Activated CD8-positive, alpha-beta memory T cell treated with anti-CD3 and anti-CD28 coated beads for 1 hour (primary cell): ENCODE measurements at regions not wholly inside any gene's neighbourhood (a gene's known extent, or its start where the extent isn't known, plus 50 kb on each side); places are given as distances from the start of the nearest gene placed in this dataset.

Source experiments
- DNase-seq, 2 donors: peaks; one replicate each; pipeline ENCODE4 v3.0.0-alpha.2; 2020; ENCODE audit warnings: low read depth in 1 of 2; ENCODE audit errors: extremely low read depth in 1 of 2

- no peak for DNase-seq
Observed at GRCh38 chr11:127678631-127679030, 678.1 kb upstream of the KIRREL3 start.

- no peak for DNase-seq
Observed at GRCh38 chr11:127677660-127678425, 677.3 kb upstream of the KIRREL3 start.

- no peak for DNase-seq
Observed at GRCh38 chr11:127675581-127675980, 675.0 kb upstream of the KIRREL3 start.

GRCh38 chr11:127674754-127675153 lies 674.2 kb upstream of the KIRREL3 start:
- DNase-seq: no peak

GRCh38 chr11:127670374-127671119 lies 670.0 kb upstream of the KIRREL3 start:
- DNase-seq: no peak

GRCh38 chr11:127656116-127656836 lies 655.7 kb upstream of the KIRREL3 start:
- DNase-seq: no peak

GRCh38 chr11:127653076-127653475 lies 652.5 kb upstream of the KIRREL3 start:
- no peak for DNase-seq

- DNase-seq: no peak
Observed at GRCh38 chr11:127651888-127652221, 651.3 kb upstream of the KIRREL3 start.

GRCh38 chr11:127651175-127651887 lies 650.8 kb upstream of the KIRREL3 start:
- DNase-seq: no peak

GRCh38 chr11:127649958-127650357 lies 649.4 kb upstream of the KIRREL3 start:
- DNase-seq: no peak

- no peak for DNase-seq
Observed at GRCh38 chr11:127649071-127649470, 648.5 kb upstream of the KIRREL3 start.

GRCh38 chr11:127648583-127648982 lies 648.0 kb upstream of the KIRREL3 start:
- no peak for DNase-seq

GRCh38 chr11:127644366-127644765 lies 643.8 kb upstream of the KIRREL3 start:
- no peak for DNase-seq

- no peak for DNase-seq
Observed at GRCh38 chr11:127643268-127644058, 642.9 kb upstream of the KIRREL3 start.

GRCh38 chr11:127640561-127641451 lies 640.2 kb upstream of the KIRREL3 start:
- no peak for DNase-seq

- DNase-seq: no peak
Observed at GRCh38 chr11:127639916-127640315, 639.3 kb upstream of the KIRREL3 start.

GRCh38 chr11:127632976-127633680 lies 632.6 kb upstream of the KIRREL3 start:
- DNase-seq: no peak

GRCh38 chr11:127632546-127632945 lies 632.0 kb upstream of the KIRREL3 start:
- no peak for DNase-seq

GRCh38 chr11:127631974-127632373 lies 631.4 kb upstream of the KIRREL3 start:
- no peak for DNase-seq
